GM12874 (cell line): ENCODE measurements at regions not wholly inside any gene's neighbourhood (a gene's known extent, or its start where the extent isn't known, plus 50 kb on each side); places are given as distances from the start of the nearest gene placed in this dataset.

ENCODE experiments used
- CTCF ChIP-seq: IDR thresholded peaks from 2 replicates; pipeline ENCODE4 v1.5.1; 2011; ENCODE audit warnings: low read depth, mild to moderate bottlenecking, control low read depth, low read length, moderate library complexity; ENCODE audit not compliant: insufficient read depth

GRCh38 chr6:76592566-76592965 lies 520.1 kb upstream of the IMPG1 start:
- TF ChIP-seq CTCF: no peak

GRCh38 chr6:76587271-76587670 lies 514.8 kb upstream of the IMPG1 start:
- TF ChIP-seq CTCF: no peak

GRCh38 chr6:76584121-76584520 lies 511.7 kb upstream of the IMPG1 start:
- TF ChIP-seq CTCF: no peak

- TF ChIP-seq CTCF: no peak
Observed at GRCh38 chr6:76578746-76579145, 506.3 kb upstream of the IMPG1 start.

GRCh38 chr6:76574746-76575145 lies 502.3 kb upstream of the IMPG1 start:
- no peak for TF ChIP-seq CTCF

- TF ChIP-seq CTCF: no peak
Observed at GRCh38 chr6:76565932-76566331, 493.5 kb upstream of the IMPG1 start.

GRCh38 chr6:76553256-76553655 lies 480.8 kb upstream of the IMPG1 start:
- no peak for TF ChIP-seq CTCF

GRCh38 chr6:76552268-76552667 lies 479.8 kb upstream of the IMPG1 start:
- TF ChIP-seq CTCF: no peak
